ENCODE measurements at regions not wholly inside any gene's neighbourhood (a gene's known extent, or its start where the extent isn't known, plus 50 kb on each side); places are given as distances from the start of the nearest gene placed in this dataset.

DNA sequence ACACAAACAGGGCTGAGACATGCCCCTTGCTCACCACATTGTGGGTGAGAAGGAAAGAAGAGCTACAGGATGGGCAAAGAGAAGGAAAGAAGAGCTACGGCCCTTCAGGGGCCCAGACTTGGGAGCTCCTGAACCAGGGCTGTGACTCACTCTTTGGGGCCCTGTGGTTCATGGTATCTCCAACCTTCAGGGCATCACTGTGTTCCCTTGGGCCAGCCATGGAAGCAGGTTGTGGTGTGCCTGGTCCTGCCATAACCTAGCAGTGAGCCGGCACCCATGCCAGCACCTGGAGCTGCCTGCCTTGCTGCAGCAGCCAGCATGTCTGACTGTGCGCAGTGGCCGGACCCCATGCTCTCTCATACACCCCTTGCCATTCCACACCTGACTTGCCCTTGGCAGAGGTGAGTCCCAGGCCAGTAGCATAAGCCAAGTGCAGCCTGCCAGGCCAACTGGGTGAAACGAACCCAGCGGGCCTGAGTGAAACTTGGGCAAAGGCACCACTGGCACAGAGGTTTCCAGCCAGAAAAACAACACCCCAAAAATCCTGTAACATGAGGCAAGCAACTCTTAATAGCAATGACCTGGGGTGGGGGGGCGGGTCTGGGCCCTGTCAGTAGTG, 89.0 kb upstream of the CACUL1 start:
- TF ChIP-seq, protein P1, sequence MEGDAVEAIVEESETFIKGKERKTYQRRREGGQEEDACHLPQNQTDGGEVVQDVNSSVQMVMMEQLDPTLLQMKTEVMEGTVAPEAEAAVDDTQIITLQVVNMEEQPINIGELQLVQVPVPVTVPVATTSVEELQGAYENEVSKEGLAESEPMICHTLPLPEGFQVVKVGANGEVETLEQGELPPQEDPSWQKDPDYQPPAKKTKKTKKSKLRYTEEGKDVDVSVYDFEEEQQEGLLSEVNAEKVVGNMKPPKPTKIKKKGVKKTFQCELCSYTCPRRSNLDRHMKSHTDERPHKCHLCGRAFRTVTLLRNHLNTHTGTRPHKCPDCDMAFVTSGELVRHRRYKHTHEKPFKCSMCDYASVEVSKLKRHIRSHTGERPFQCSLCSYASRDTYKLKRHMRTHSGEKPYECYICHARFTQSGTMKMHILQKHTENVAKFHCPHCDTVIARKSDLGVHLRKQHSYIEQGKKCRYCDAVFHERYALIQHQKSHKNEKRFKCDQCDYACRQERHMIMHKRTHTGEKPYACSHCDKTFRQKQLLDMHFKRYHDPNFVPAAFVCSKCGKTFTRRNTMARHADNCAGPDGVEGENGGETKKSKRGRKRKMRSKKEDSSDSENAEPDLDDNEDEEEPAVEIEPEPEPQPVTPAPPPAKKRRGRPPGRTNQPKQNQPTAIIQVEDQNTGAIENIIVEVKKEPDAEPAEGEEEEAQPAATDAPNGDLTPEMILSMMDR (IDR thresholded peaks at IDR 0.05; ENCODE audit: insufficient read depth, low read length, poor library complexity, severe bottlenecking), result no peak
- TF ChIP-seq EZH2phosphoT487 (conservative IDR thresholded peaks at IDR 0.05; ENCODE audit: low read length), result no peak

All from SU-DHL-6 (cell line).